NT2/D1 (cell line): ENCODE measurements at regions not wholly inside any gene's neighbourhood (a gene's known extent, or its start where the extent isn't known, plus 50 kb on each side); places are given as distances from the start of the nearest gene placed in this dataset.

Experiments used
- SUZ12 ChIP-seq: IDR thresholded peaks from 2 replicates; pipeline ENCODE4 v1.6.1; 2011; ENCODE audit not compliant: insufficient read length, insufficient read depth; ENCODE audit errors: extremely low read depth
- YY1 ChIP-seq: IDR thresholded peaks from 2 replicates; pipeline ENCODE4 v1.6.1; 2011; ENCODE audit not compliant: insufficient read length, insufficient read depth
- ZNF274 ChIP-seq: IDR thresholded peaks from 2 replicates; pipeline ENCODE4 v1.6.1; 2011; ENCODE audit warnings: mild to moderate bottlenecking, low read depth, low read length

GRCh38 chr14:85468816-85469215, 61.1 kb upstream of the FLRT2 start:
- TF ChIP-seq YY1 (no peak), ZNF274 (no peak), SUZ12 (no peak)
